ENCODE measurements at regions not wholly inside any gene's neighbourhood (a gene's known extent, or its start where the extent isn't known, plus 50 kb on each side); places are given as distances from the start of the nearest gene placed in this dataset.

DNA sequence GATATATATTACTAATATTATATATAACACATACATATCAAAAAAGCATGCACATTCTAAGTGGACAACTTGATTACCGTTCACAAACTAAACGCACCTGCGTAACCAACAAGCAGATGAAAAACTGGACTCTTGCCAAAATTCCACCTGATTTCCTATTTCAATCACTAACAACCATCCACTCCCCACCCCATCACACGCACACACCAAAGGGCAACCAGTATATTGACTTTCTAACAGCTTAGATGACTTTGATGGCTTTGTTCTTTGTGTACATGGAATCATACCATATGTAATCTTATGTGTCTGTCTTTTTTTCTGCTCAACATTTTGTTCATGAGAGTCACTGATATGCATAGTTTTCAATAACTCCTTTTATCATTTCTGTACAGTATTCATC, 496.8 kb upstream of the ARRDC4 start:
- Histone ChIP-seq H3K4me3 (ENCODE audit: low read depth, low read length) (no peak overlapping the region), H3K36me3 (ENCODE audit: control insufficient read depth, insufficient read depth, low read length) (no peaks in the 10 kb centered on the region), H3K4me1 (ENCODE audit: control insufficient read depth, insufficient read depth, low read length) (no peaks in the 10 kb centered on the region), H3K9ac (ENCODE audit: low read depth, low read length) (no peak overlapping the region), H3K9me3 (ENCODE audit: control insufficient read depth, insufficient read depth, low read length) (no peaks in the 10 kb centered on the region), H3K27me3 (ENCODE audit: control insufficient read depth, insufficient read depth, low read length) (no peaks in the 10 kb centered on the region)

DNA sequence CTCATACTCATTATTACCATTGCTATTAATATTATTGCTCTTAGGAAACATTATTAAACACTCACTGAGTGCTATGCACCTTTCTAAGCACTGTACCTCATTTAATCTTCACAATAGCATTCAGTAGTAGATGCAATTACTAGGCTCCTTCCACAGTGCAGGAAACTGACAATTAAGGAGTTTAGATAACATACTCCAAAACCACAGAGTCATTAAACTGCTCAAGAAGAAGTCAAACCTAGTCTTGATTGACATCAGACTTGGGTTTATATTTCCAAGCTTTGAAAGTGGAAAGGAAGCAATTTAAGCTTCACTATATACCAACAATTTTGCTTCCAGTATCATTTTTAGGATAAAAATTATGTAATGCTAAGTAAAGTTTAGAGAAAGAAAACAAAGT, 490.1 kb upstream of the ARRDC4 start:
- Histone ChIP-seq H3K9me3 (ENCODE audit: control insufficient read depth, insufficient read depth, low read length) (no peaks in the 10 kb centered on the region), H3K36me3 (ENCODE audit: control insufficient read depth, insufficient read depth, low read length) (no peaks in the 10 kb centered on the region), H3K27me3 (ENCODE audit: control insufficient read depth, insufficient read depth, low read length) (no peaks in the 10 kb centered on the region), H3K9ac (ENCODE audit: low read depth, low read length) (no peak overlapping the region), H3K4me1 (ENCODE audit: control insufficient read depth, insufficient read depth, low read length) (no peaks in the 10 kb centered on the region), H3K4me3 (ENCODE audit: low read depth, low read length) (no peak overlapping the region)

- H3K4me3 ChIP-seq (ENCODE audit: low read depth, low read length), result no peak overlapping the region
Observed at GRCh38 chr15:97473627-97474026, 486.9 kb upstream of the ARRDC4 start.

DNA sequence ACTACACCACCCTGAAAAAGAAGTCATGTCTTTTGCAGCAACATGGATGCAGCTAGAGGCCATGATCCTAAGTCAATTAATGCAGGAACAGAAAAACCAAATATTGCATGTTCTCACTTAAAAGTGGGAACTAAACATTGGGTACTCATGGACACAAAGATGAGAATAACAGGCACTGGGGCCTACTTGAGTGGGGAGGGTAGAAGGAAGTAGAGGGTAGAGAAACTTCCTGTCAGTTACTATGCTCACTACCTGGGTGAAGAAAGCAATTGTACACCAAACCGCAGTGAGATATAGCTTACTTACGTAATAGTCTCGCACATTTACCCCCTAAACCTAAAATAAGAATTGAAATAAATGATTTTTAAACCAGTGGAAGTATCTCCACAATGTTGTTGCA, 480.5 kb upstream of the ARRDC4 start:
- H3K9ac ChIP-seq (ENCODE audit: low read depth, low read length), result no peak overlapping the region
- no peaks in the 10 kb centered on the region for H3K36me3 ChIP-seq (ENCODE audit: control insufficient read depth, insufficient read depth, low read length)
- no peak overlapping the region for H3K4me3 ChIP-seq (ENCODE audit: low read depth, low read length)
- H3K9me3 ChIP-seq (ENCODE audit: control insufficient read depth, insufficient read depth, low read length), result no peaks in the 10 kb centered on the region
- no peaks in the 10 kb centered on the region for H3K4me1 ChIP-seq (ENCODE audit: control insufficient read depth, insufficient read depth, low read length)
- no peaks in the 10 kb centered on the region for H3K27me3 ChIP-seq (ENCODE audit: control insufficient read depth, insufficient read depth, low read length)

More at GRCh38 chr15:97473627-97474026, 486.9 kb upstream of the ARRDC4 start:
- Histone ChIP-seq H3K27me3 (ENCODE audit: control insufficient read depth, insufficient read depth, low read length) (no peaks in the 10 kb centered on the region), H3K4me1 (ENCODE audit: control insufficient read depth, insufficient read depth, low read length) (no peaks in the 10 kb centered on the region), H3K9me3 (ENCODE audit: control insufficient read depth, insufficient read depth, low read length) (no peaks in the 10 kb centered on the region), H3K36me3 (ENCODE audit: control insufficient read depth, insufficient read depth, low read length) (no peaks in the 10 kb centered on the region), H3K9ac (ENCODE audit: low read depth, low read length) (no peak overlapping the region)

GRCh38 chr15:97482521-97482920, 478.0 kb upstream of the ARRDC4 start:
- Histone ChIP-seq H3K9ac (ENCODE audit: low read depth, low read length) (no peak overlapping the region), H3K27me3 (ENCODE audit: control insufficient read depth, insufficient read depth, low read length) (no peaks in the 10 kb centered on the region)

GRCh38 chr15:97483232-97483631, 477.3 kb upstream of the ARRDC4 start:
- H3K4me1 ChIP-seq (ENCODE audit: control insufficient read depth, insufficient read depth, low read length), result no peaks in the 10 kb centered on the region
- no peaks in the 10 kb centered on the region for H3K27me3 ChIP-seq (ENCODE audit: control insufficient read depth, insufficient read depth, low read length)
- H3K9me3 ChIP-seq (ENCODE audit: control insufficient read depth, insufficient read depth, low read length), result no peaks in the 10 kb centered on the region
- H3K9ac ChIP-seq (ENCODE audit: low read depth, low read length), result no peak overlapping the region
- no peak overlapping the region for H3K4me3 ChIP-seq (ENCODE audit: low read depth, low read length)
- H3K36me3 ChIP-seq (ENCODE audit: control insufficient read depth, insufficient read depth, low read length), result no peaks in the 10 kb centered on the region

More at GRCh38 chr15:97482521-97482920, 478.0 kb upstream of the ARRDC4 start:
- Histone ChIP-seq H3K9me3 (ENCODE audit: control insufficient read depth, insufficient read depth, low read length) (no peaks in the 10 kb centered on the region), H3K4me3 (ENCODE audit: low read depth, low read length) (no peak overlapping the region), H3K4me1 (ENCODE audit: control insufficient read depth, insufficient read depth, low read length) (no peaks in the 10 kb centered on the region), H3K36me3 (ENCODE audit: control insufficient read depth, insufficient read depth, low read length) (no peaks in the 10 kb centered on the region)

GRCh38 chr15:97490429-97490828, 470.1 kb upstream of the ARRDC4 start:
- no peak overlapping the region for H3K9ac ChIP-seq (ENCODE audit: low read depth, low read length)
- H3K4me3 ChIP-seq (ENCODE audit: low read depth, low read length), result no peak overlapping the region
- H3K9me3 ChIP-seq (ENCODE audit: control insufficient read depth, insufficient read depth, low read length), result no peaks in the 10 kb centered on the region
- no peaks in the 10 kb centered on the region for H3K27me3 ChIP-seq (ENCODE audit: control insufficient read depth, insufficient read depth, low read length)
- no peaks in the 10 kb centered on the region for H3K4me1 ChIP-seq (ENCODE audit: control insufficient read depth, insufficient read depth, low read length)
- no peaks in the 10 kb centered on the region for H3K36me3 ChIP-seq (ENCODE audit: control insufficient read depth, insufficient read depth, low read length)

GRCh38 chr15:97501291-97501690, 459.2 kb upstream of the ARRDC4 start:
- Histone ChIP-seq H3K36me3 (ENCODE audit: control insufficient read depth, insufficient read depth, low read length) (no peaks in the 10 kb centered on the region), H3K9me3 (ENCODE audit: control insufficient read depth, insufficient read depth, low read length) (no peaks in the 10 kb centered on the region), H3K27me3 (ENCODE audit: control insufficient read depth, insufficient read depth, low read length) (no peaks in the 10 kb centered on the region), H3K9ac (ENCODE audit: low read depth, low read length) (no peak overlapping the region), H3K4me3 (ENCODE audit: low read depth, low read length) (no peak overlapping the region), H3K4me1 (ENCODE audit: control insufficient read depth, insufficient read depth, low read length) (no peaks in the 10 kb centered on the region)

DNA sequence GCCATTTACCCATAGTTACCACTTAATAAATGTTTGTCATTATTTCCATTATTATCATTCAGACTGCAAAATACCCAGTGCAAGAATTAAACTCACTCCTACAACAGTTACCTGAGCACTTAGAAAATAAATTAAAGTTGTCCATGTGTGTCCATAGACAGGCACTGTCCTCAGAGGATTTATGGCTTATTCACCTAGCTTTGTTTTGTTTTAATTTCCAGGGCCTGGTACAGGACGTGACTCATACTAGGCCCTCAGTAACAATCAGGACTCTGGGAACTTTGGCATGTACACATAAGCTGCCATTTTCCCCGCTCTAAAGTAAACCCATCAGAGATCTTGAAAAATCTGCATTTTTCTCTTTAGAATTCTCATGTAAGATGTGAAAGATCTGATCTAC, 458.5 kb upstream of the ARRDC4 start:
- Histone ChIP-seq H3K4me3 (ENCODE audit: low read depth, low read length) (no peak overlapping the region), H3K27me3 (ENCODE audit: control insufficient read depth, insufficient read depth, low read length) (no peaks in the 10 kb centered on the region), H3K9ac (ENCODE audit: low read depth, low read length) (no peak overlapping the region), H3K36me3 (ENCODE audit: control insufficient read depth, insufficient read depth, low read length) (no peaks in the 10 kb centered on the region), H3K4me1 (ENCODE audit: control insufficient read depth, insufficient read depth, low read length) (no peaks in the 10 kb centered on the region), H3K9me3 (ENCODE audit: control insufficient read depth, insufficient read depth, low read length) (no peaks in the 10 kb centered on the region)

DNA sequence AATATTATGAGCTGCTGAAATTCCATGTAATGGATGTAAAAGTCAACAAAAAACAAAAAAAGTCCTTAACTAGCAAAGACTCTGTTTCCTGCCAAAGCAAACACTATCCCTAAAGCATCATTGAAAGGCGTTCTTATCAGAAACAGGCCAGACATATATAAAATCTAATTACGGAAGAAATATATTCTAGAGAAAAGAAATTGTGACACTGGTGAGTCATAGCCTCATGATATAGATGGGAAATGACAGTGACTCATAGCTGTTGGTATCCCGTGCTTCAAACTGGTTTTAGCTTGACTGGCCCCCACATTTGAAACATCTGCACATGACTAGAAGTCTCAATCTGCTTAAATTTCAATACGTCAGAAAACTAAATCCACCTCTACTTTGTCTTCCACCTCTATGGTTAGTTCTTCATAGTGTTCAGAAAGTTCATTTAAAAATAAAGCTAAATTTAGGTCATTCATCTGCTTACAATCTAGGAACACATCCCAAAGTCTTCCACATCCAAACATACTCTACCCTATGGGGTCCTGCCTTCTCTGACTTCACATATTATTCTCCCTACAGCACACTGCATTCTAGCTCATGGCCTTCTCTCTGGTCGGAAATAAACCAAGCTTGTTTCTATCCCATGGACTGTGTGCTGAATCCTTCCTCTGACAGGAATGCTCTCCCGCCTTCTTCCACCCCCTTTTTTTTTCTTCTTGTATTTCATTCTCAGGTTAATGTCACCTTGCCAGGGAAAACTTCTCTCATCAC, 456.3 kb upstream of the ARRDC4 start:
- no peaks in the 10 kb centered on the region for H3K4me1 ChIP-seq (ENCODE audit: control insufficient read depth, insufficient read depth, low read length)
- H3K36me3 ChIP-seq (ENCODE audit: control insufficient read depth, insufficient read depth, low read length), result no peaks in the 10 kb centered on the region
- H3K4me3 ChIP-seq (ENCODE audit: low read depth, low read length), result no peak overlapping the region
- no peaks in the 10 kb centered on the region for H3K27me3 ChIP-seq (ENCODE audit: control insufficient read depth, insufficient read depth, low read length)
- no peak overlapping the region for H3K9ac ChIP-seq (ENCODE audit: low read depth, low read length)
- no peaks in the 10 kb centered on the region for H3K9me3 ChIP-seq (ENCODE audit: control insufficient read depth, insufficient read depth, low read length)

DNA sequence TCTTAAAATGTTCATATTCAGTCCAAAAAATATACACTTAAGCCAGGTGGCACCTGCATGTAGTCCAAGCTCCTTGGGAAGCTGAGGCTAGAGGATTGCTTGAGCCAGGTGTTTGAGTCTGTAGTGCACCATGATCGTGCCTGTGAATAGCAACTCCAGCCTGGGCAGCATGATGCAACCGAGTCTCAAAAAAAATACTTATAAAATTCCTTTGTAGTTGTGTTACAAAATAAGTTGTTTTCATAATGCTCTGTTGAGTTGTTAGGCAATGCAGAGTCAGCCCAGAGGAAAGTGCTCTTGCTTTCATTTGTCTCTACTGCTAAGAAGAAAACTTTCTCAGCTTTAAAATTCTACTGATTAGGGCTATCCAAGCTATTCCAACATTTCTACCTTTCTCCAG, 442.8 kb upstream of the ARRDC4 start:
- H3K9ac ChIP-seq (ENCODE audit: low read depth, low read length), result no peak overlapping the region
- no peaks in the 10 kb centered on the region for H3K36me3 ChIP-seq (ENCODE audit: control insufficient read depth, insufficient read depth, low read length)
- H3K4me1 ChIP-seq (ENCODE audit: control insufficient read depth, insufficient read depth, low read length), result peaks cover 9% of the 10 kb centered on the region
- H3K4me3 ChIP-seq (ENCODE audit: low read depth, low read length), result no peak overlapping the region
- H3K27me3 ChIP-seq (ENCODE audit: control insufficient read depth, insufficient read depth, low read length), result no peaks in the 10 kb centered on the region
- no peaks in the 10 kb centered on the region for H3K9me3 ChIP-seq (ENCODE audit: control insufficient read depth, insufficient read depth, low read length)

GRCh38 chr15:97520689-97521088, 439.8 kb upstream of the ARRDC4 start:
- Histone ChIP-seq H3K4me3 (ENCODE audit: low read depth, low read length) (no peak overlapping the region), H3K9me3 (ENCODE audit: control insufficient read depth, insufficient read depth, low read length) (no peaks in the 10 kb centered on the region), H3K27me3 (ENCODE audit: control insufficient read depth, insufficient read depth, low read length) (no peaks in the 10 kb centered on the region), H3K36me3 (ENCODE audit: control insufficient read depth, insufficient read depth, low read length) (no peaks in the 10 kb centered on the region), H3K4me1 (ENCODE audit: control insufficient read depth, insufficient read depth, low read length) (peaks cover 9% of the 10 kb centered on the region), H3K9ac (ENCODE audit: low read depth, low read length) (no peak overlapping the region)
